ENCODE measurements at regions not wholly inside any gene's neighbourhood (a gene's known extent, or its start where the extent isn't known, plus 50 kb on each side); places are given as distances from the start of the nearest gene placed in this dataset.

GRCh38 chr11:57095417-57095816, 86.3 kb upstream of the LRRC55 start:
- TF ChIP-seq CHD4 (IDR thresholded peaks at IDR 0.05; ENCODE audit: borderline replicate concordance), result no peak
- no peak for TF ChIP-seq SMC3 (IDR thresholded peaks at IDR 0.05)
- no peak for TF ChIP-seq TP53 (CRISPR knock-in tag; IDR thresholded peaks at IDR 0.05)
- TF ChIP-seq CHD2 (IDR thresholded peaks at IDR 0.05; ENCODE audit: low read length, partially characterized antibody), result no peak
- no peak for TF ChIP-seq HOXB5 (CRISPR knock-in tag; IDR thresholded peaks at IDR 0.05)
